ENCODE measurements at regions not wholly inside any gene's neighbourhood (a gene's known extent, or its start where the extent isn't known, plus 50 kb on each side); places are given as distances from the start of the nearest gene placed in this dataset.

- Mint-ChIP-seq H3K27me3 (peaks cover 1% of the 10 kb centered on the region), H3K36me3 (ENCODE audit: low read depth) (no peaks in the 10 kb centered on the region), H3K4me3 (no peak overlapping the region), H3K4me1 (ENCODE audit: low read depth) (no peaks in the 10 kb centered on the region), H3K9me3 (no peaks in the 10 kb centered on the region), H3K27ac (no peak overlapping the region)
- CTCF ChIA-PET, result no interaction called here
- ATAC-seq, result no peak
- TF ChIP-seq, protein P1, sequence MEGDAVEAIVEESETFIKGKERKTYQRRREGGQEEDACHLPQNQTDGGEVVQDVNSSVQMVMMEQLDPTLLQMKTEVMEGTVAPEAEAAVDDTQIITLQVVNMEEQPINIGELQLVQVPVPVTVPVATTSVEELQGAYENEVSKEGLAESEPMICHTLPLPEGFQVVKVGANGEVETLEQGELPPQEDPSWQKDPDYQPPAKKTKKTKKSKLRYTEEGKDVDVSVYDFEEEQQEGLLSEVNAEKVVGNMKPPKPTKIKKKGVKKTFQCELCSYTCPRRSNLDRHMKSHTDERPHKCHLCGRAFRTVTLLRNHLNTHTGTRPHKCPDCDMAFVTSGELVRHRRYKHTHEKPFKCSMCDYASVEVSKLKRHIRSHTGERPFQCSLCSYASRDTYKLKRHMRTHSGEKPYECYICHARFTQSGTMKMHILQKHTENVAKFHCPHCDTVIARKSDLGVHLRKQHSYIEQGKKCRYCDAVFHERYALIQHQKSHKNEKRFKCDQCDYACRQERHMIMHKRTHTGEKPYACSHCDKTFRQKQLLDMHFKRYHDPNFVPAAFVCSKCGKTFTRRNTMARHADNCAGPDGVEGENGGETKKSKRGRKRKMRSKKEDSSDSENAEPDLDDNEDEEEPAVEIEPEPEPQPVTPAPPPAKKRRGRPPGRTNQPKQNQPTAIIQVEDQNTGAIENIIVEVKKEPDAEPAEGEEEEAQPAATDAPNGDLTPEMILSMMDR (IDR thresholded peaks at IDR 0.05), result no peak
- POLR2A ChIA-PET, result no interaction called here
- no peak for DNase-seq
- intact Hi-C loops (cut with micrococcal nuclease), result no loop called here
These were observed 114.4 kb upstream of the SLC22A23 start for GRCh38 chr6:3571250-3571681.

GRCh38 chr6:3569816-3570215 lies 113.0 kb upstream of the SLC22A23 start:
- DNase-seq, result no peak
- no peak overlapping the region for H3K4me3 Mint-ChIP-seq
- no peak overlapping the region for H3K27ac Mint-ChIP-seq
- TF ChIP-seq, protein P1 (IDR thresholded peaks at IDR 0.05), result no peak
- peaks cover 1% of the 10 kb centered on the region for H3K27me3 Mint-ChIP-seq
- no peaks in the 10 kb centered on the region for H3K9me3 Mint-ChIP-seq
- H3K36me3 Mint-ChIP-seq (ENCODE audit: low read depth), result no peaks in the 10 kb centered on the region
- no peaks in the 10 kb centered on the region for H3K4me1 Mint-ChIP-seq (ENCODE audit: low read depth)
- intact Hi-C loops (cut with micrococcal nuclease), result no loop called here
- ChIA-PET CTCF (no interaction called here), POLR2A (no interaction called here)
- ATAC-seq, result no peak

GRCh38 chr6:3568396-3569082 lies 111.7 kb upstream of the SLC22A23 start:
- no peak for ATAC-seq
- Mint-ChIP-seq H3K4me3 (no peak overlapping the region), H3K9me3 (no peaks in the 10 kb centered on the region), H3K36me3 (ENCODE audit: low read depth) (no peaks in the 10 kb centered on the region), H3K4me1 (ENCODE audit: low read depth) (no peaks in the 10 kb centered on the region), H3K27me3 (no peaks in the 10 kb centered on the region), H3K27ac (no peak overlapping the region)
- POLR2A ChIA-PET, result no interaction called here
- TF ChIP-seq, protein P1 (IDR thresholded peaks at IDR 0.05), result no peak
- CTCF ChIA-PET, result no interaction called here
- intact Hi-C loops (cut with micrococcal nuclease), result no loop called here
- DNase-seq, result no peak

DNA sequence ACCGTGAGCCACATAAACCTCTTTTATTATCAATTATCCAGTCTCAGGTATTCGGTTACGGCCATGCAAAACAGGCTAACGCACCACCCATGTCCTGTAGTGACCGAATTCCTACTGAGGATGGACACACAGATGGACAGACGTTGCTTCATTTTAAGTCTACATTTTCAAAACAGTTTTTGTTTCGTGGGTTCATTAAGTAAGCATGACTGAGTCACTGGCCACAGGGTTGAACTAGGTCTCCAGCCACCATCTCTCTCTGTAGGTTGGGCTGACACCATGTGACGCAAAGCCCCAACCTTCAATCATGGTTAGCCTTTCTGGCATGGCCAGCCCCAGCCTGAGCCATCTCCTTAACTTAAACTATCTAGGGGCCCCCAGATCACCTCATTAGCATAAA lies 110.0 kb upstream of the SLC22A23 start:
- intact Hi-C loops (cut with micrococcal nuclease), result no loop called here
- Mint-ChIP-seq H3K4me1 (ENCODE audit: low read depth) (no peaks in the 10 kb centered on the region), H3K27me3 (no peaks in the 10 kb centered on the region), H3K36me3 (ENCODE audit: low read depth) (no peaks in the 10 kb centered on the region), H3K9me3 (no peaks in the 10 kb centered on the region), H3K4me3 (no peak overlapping the region), H3K27ac (no peak overlapping the region)
- DNase-seq, result no peak
- POLR2A ChIA-PET, result no interaction called here
- TF ChIP-seq, protein P1 (IDR thresholded peaks at IDR 0.05), result no peak
- ATAC-seq, result no peak
- CTCF ChIA-PET, result no interaction called here

DNA sequence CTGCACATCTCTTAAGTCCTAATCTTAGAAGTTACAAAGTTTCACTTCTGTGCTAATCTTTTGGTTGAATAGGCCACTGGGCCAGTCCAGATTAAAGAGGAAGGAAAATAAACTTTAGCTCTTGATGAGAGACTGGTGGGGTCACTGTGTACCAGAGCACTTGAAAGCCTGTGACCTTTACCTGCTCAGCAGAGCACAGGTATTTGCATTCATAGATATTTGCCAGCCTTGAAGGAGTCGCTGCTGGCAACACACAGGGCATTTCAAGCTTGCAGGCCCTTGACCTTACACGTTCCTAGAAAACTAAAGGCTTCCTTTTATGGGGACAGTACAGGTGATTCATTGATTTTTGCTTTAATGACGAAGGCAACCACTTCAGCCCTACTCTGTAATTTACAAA lies 108.4 kb upstream of the SLC22A23 start:
- Mint-ChIP-seq H3K9me3 (no peaks in the 10 kb centered on the region), H3K27ac (no peak overlapping the region), H3K27me3 (no peaks in the 10 kb centered on the region), H3K4me1 (ENCODE audit: low read depth) (no peaks in the 10 kb centered on the region), H3K4me3 (no peak overlapping the region), H3K36me3 (ENCODE audit: low read depth) (no peaks in the 10 kb centered on the region)
- ATAC-seq (no peak), DNase-seq (no peak)
- TF ChIP-seq, protein P1 (IDR thresholded peaks at IDR 0.05), result no peak
- CTCF ChIA-PET, result no interaction called here
- POLR2A ChIA-PET, result interaction anchor here (0.6 kb wide), 1 partner anchor 153 kb away, joined by 3 read pairs; no protein-coding TSS in a partner anchor
- intact Hi-C loops (cut with micrococcal nuclease), result no loop called here

Data from activated CD8-positive, alpha-beta T cell treated with anti-CD3 and anti-CD28 coated beads for 36 hours (primary cell).